Neural cell (in vitro differentiated cells): ENCODE measurements at regions not wholly inside any gene's neighbourhood (a gene's known extent, or its start where the extent isn't known, plus 50 kb on each side); places are given as distances from the start of the nearest gene placed in this dataset.

Experiments used
- H2AFZ ChIP-seq: fragments of 200-600, 300-800 bp; sonication (generic), shearing (Covaris generic); 2 replicates; pipeline ENCODE4 v1.6.0; 2014; ENCODE audit warnings: low read depth, mild to moderate bottlenecking, antibody characterized with exemption, low read length, moderate library complexity
- H3F3A ChIP-seq: fragments of 200-600 bp; shearing (Covaris generic); 2 replicates; pipeline ENCODE4 v1.6.1; 2016; ENCODE audit warnings: mild to moderate bottlenecking, moderate library complexity, mixed read lengths, antibody characterized with exemption, low read length; ENCODE audit not compliant: insufficient read depth, poor library complexity, severe bottlenecking
- H3K27ac ChIP-seq: fragments of 200-600, 300-800 bp; sonication (generic), shearing (Covaris generic); 2 replicates; pipeline ENCODE4 v1.5.1; 2014; ENCODE audit warnings: mild to moderate bottlenecking, low read length, moderate library complexity
- H3K27me3 ChIP-seq: fragments of 300-800, 200-600 bp; sonication (generic), shearing (Covaris generic); 2 replicates; pipeline ENCODE4 v1.6.0; 2014; ENCODE audit warnings: mild to moderate bottlenecking, low read depth, low read length, moderate library complexity; ENCODE audit not compliant: insufficient read depth
- H3K36me3 ChIP-seq: fragments of 300-800, 200-600 bp; sonication (generic), shearing (Covaris generic); 2 replicates; pipeline ENCODE4 v1.5.1; 2014; ENCODE audit warnings: mild to moderate bottlenecking, antibody characterized with exemption, low read length, moderate library complexity; ENCODE audit not compliant: insufficient read depth
- H3K4me2 ChIP-seq: fragments of 300-800, 200-600 bp; sonication (generic), shearing (Covaris generic); 2 replicates; pipeline ENCODE4 v1.6.0; 2014; ENCODE audit warnings: mild to moderate bottlenecking, low read length
- H3K4me3 ChIP-seq: fragments of 300-800, 200-600 bp; sonication (generic), shearing (Covaris generic); 2 replicates; pipeline ENCODE4 v1.5.1; 2014; ENCODE audit warnings: mild to moderate bottlenecking, low read length, moderate library complexity
- H3K79me2 ChIP-seq: fragments of 200-600 bp; shearing (Covaris generic); replicated peaks from 2 replicates; pipeline ENCODE4 v1.6.0; 2014; ENCODE audit warnings: mild to moderate bottlenecking, low read length, moderate library complexity; ENCODE audit not compliant: insufficient read depth
- H3K9ac ChIP-seq: fragments of 300-800, 200-600 bp; sonication (generic), shearing (Covaris generic); 2 replicates; pipeline ENCODE4 v1.6.1; 2016; ENCODE audit warnings: mild to moderate bottlenecking, low read length, mixed read lengths
- H3K9me2 ChIP-seq: fragments of 200-600 bp; shearing (Covaris generic); 2 replicates; pipeline ENCODE4 v1.6.1; 2016; ENCODE audit warnings: mild to moderate bottlenecking, low read length, mixed read lengths; ENCODE audit not compliant: insufficient read depth
- H3K9me3 ChIP-seq: fragments of 200-600, 300-800 bp; sonication (generic), shearing (Covaris generic); 2 replicates; pipeline ENCODE4 v1.6.1; 2016; ENCODE audit warnings: mild to moderate bottlenecking, mixed run types, low read length, moderate library complexity, mixed read lengths
- H4K20me1 ChIP-seq: fragments of 200-600 bp; shearing (Covaris generic); 2 replicates; pipeline ENCODE4 v1.6.1; 2016; ENCODE audit warnings: mild to moderate bottlenecking, mixed run types; ENCODE audit not compliant: insufficient read depth
- EP300 ChIP-seq: fragments of 450-650 bp; conservative IDR thresholded peaks from 2 replicates; pipeline ENCODE4 v1.6.1; 2014; ENCODE audit warnings: antibody characterized with exemption, mild to moderate bottlenecking, moderate library complexity; ENCODE audit not compliant: poor library complexity, severe bottlenecking
- EZH2 ChIP-seq: fragments of 200-600, 300-800 bp; shearing (Covaris generic), sonication (generic); IDR thresholded peaks from 2 replicates; pipeline ENCODE4 v1.6.1; 2014; ENCODE audit warnings: antibody characterized with exemption, low read length, borderline replicate concordance, mild to moderate bottlenecking; ENCODE audit not compliant: insufficient read depth, poor library complexity, severe bottlenecking
- MXI1 ChIP-seq: fragments of 450-650 bp; conservative IDR thresholded peaks from 2 replicates; pipeline ENCODE4 v1.6.1; 2014; ENCODE audit warnings: antibody characterized with exemption, mild to moderate bottlenecking; ENCODE audit not compliant: poor library complexity, severe bottlenecking
- POLR2AphosphoS5 ChIP-seq: IDR thresholded peaks from 2 replicates; pipeline ENCODE4 v1.6.1; 2012
- RAD21 ChIP-seq: fragments of 450-650 bp; conservative IDR thresholded peaks from 2 replicates; pipeline ENCODE4 v1.6.1; 2014; ENCODE audit warnings: antibody characterized with exemption, mild to moderate bottlenecking, moderate library complexity
- SMC3 ChIP-seq: fragments of 450-650 bp; conservative IDR thresholded peaks from 2 replicates; pipeline ENCODE4 v1.6.1; 2014; ENCODE audit warnings: antibody characterized with exemption, mild to moderate bottlenecking, moderate library complexity; ENCODE audit not compliant: poor library complexity
- TAF1 ChIP-seq: IDR thresholded peaks from 2 replicates; pipeline ENCODE4 v1.6.1; 2012; ENCODE audit warnings: low read depth
- TF ChIP-seq, protein P1 (sequence below): IDR thresholded peaks from 2 replicates; pipeline ENCODE4 v1.6.1; 2012; ENCODE audit warnings: borderline replicate concordance
- TF ChIP-seq, protein P2 (sequence below): fragments of 450-650 bp; IDR thresholded peaks from 2 replicates; pipeline ENCODE4 v1.5.1; 2014; ENCODE audit warnings: antibody characterized with exemption, mild to moderate bottlenecking, moderate library complexity; ENCODE audit not compliant: poor library complexity, severe bottlenecking

DNA sequence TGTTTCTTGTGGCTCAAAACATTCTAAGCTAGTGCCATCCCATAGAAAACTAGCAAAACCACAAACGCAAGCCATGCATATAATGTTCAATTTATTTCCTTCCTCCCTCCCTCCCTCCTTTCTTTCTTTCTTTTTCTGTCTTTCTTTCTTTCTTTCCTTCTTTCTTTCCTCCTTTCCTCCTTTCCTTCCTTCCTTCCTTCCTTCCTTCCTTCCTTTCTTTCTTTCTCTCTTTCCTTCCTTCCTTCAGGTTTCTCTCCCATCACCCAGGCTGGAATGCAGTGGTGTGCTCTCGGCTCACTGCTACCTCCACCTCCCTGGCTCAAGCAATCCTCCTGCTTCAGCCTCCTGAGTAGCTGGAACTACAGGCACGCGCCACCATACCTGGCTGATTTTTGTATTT, 492.8 kb upstream of the PROK2 start:
- Histone ChIP-seq H3K9me3 (no peaks in the 10 kb centered on the region), H3K4me3 (no peak overlapping the region), H3K4me2 (no peak overlapping the region), H3F3A (no peaks in the 10 kb centered on the region), H3K27ac (no peak overlapping the region), H3K27me3 (no peaks in the 10 kb centered on the region), H2AFZ (no peak overlapping the region), H3K9me2 (no peaks in the 10 kb centered on the region), H3K9ac (no peak overlapping the region), H3K36me3 (no peaks in the 10 kb centered on the region), H4K20me1 (no peaks in the 10 kb centered on the region), H3K79me2 (no peaks in the 10 kb centered on the region)
- TF ChIP-seq, protein P1, sequence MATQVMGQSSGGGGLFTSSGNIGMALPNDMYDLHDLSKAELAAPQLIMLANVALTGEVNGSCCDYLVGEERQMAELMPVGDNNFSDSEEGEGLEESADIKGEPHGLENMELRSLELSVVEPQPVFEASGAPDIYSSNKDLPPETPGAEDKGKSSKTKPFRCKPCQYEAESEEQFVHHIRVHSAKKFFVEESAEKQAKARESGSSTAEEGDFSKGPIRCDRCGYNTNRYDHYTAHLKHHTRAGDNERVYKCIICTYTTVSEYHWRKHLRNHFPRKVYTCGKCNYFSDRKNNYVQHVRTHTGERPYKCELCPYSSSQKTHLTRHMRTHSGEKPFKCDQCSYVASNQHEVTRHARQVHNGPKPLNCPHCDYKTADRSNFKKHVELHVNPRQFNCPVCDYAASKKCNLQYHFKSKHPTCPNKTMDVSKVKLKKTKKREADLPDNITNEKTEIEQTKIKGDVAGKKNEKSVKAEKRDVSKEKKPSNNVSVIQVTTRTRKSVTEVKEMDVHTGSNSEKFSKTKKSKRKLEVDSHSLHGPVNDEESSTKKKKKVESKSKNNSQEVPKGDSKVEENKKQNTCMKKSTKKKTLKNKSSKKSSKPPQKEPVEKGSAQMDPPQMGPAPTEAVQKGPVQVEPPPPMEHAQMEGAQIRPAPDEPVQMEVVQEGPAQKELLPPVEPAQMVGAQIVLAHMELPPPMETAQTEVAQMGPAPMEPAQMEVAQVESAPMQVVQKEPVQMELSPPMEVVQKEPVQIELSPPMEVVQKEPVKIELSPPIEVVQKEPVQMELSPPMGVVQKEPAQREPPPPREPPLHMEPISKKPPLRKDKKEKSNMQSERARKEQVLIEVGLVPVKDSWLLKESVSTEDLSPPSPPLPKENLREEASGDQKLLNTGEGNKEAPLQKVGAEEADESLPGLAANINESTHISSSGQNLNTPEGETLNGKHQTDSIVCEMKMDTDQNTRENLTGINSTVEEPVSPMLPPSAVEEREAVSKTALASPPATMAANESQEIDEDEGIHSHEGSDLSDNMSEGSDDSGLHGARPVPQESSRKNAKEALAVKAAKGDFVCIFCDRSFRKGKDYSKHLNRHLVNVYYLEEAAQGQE = no peak
- TF ChIP-seq TAF1 (no peak), SMC3 (no peak), POLR2AphosphoS5 (no peak), EZH2 (no peak), RAD21 (no peak), EP300 (no peak), MXI1 (no peak)
- TF ChIP-seq, protein P2, sequence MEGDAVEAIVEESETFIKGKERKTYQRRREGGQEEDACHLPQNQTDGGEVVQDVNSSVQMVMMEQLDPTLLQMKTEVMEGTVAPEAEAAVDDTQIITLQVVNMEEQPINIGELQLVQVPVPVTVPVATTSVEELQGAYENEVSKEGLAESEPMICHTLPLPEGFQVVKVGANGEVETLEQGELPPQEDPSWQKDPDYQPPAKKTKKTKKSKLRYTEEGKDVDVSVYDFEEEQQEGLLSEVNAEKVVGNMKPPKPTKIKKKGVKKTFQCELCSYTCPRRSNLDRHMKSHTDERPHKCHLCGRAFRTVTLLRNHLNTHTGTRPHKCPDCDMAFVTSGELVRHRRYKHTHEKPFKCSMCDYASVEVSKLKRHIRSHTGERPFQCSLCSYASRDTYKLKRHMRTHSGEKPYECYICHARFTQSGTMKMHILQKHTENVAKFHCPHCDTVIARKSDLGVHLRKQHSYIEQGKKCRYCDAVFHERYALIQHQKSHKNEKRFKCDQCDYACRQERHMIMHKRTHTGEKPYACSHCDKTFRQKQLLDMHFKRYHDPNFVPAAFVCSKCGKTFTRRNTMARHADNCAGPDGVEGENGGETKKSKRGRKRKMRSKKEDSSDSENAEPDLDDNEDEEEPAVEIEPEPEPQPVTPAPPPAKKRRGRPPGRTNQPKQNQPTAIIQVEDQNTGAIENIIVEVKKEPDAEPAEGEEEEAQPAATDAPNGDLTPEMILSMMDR = no peak

DNA sequence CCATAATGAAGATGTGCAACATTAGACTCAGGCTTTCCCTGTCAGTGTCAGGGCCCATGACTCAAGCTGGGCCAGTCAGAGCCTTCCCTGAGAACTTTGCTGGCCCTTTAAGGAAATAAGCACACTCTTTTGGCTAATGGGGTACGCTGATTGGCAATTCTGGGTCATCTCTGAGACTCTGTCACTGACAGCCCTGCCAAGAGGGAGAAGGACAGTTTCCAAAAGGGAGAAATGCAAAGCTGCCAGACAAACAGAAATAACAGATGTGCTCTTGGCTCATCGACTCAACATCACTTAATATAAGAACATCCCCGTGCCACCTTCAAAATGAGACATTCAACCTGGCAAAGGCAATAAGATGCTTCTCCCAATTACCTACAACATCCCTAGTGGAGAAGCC, 491.9 kb upstream of the PROK2 start:
- H3K36me3 ChIP-seq = no peaks in the 10 kb centered on the region
- TF ChIP-seq RAD21 = no peak
- no peak for TF ChIP-seq TAF1
- TF ChIP-seq SMC3 = no peak
- TF ChIP-seq, protein P1 = no peak
- TF ChIP-seq POLR2AphosphoS5 = no peak
- TF ChIP-seq, protein P2 = no peak
- TF ChIP-seq MXI1 = no peak
- no peak for TF ChIP-seq EZH2
- no peak for TF ChIP-seq EP300
- no peak overlapping the region for H3K27ac ChIP-seq
- no peak overlapping the region for H2AFZ ChIP-seq
- H3K9me3 ChIP-seq = no peaks in the 10 kb centered on the region
- no peaks in the 10 kb centered on the region for H3K79me2 ChIP-seq
- H3K4me3 ChIP-seq = no peak overlapping the region
- H3K27me3 ChIP-seq = no peaks in the 10 kb centered on the region
- H3K9ac ChIP-seq = no peak overlapping the region
- no peaks in the 10 kb centered on the region for H3K9me2 ChIP-seq
- no peak overlapping the region for H3K4me2 ChIP-seq
- no peaks in the 10 kb centered on the region for H4K20me1 ChIP-seq
- no peaks in the 10 kb centered on the region for H3F3A ChIP-seq
